Retinal pigment epithelial cell (primary cell): ENCODE measurements at regions not wholly inside any gene's neighbourhood (a gene's known extent, or its start where the extent isn't known, plus 50 kb on each side); places are given as distances from the start of the nearest gene placed in this dataset.

Experiments used
- DNase-seq: peaks from one replicate; pipeline ENCODE4 v3.0.0-alpha.2; 2010; ENCODE audit warnings: low read depth
- H3K4me3 ChIP-seq: 2 replicates; pipeline ENCODE4 v1.5.1; 2011; ENCODE audit warnings: mild to moderate bottlenecking, low read length, control low read depth, moderate library complexity
- CTCF ChIP-seq: conservative IDR thresholded peaks from 2 replicates; pipeline ENCODE4 v1.5.1; 2011; ENCODE audit warnings: low read depth, low read length, control low read depth, inconsistent platforms

- no peak overlapping the region for H3K4me3 ChIP-seq
- no peak for TF ChIP-seq CTCF
- no peak for DNase-seq
These were observed 79.4 kb downstream of the FAM241B start for GRCh38 chr10:69709366-69709941.

- no peak for DNase-seq
- no peak for TF ChIP-seq CTCF
- H3K4me3 ChIP-seq: no peak overlapping the region
These were observed 80.2 kb downstream of the FAM241B start for GRCh38 chr10:69710008-69710888.

- DNase-seq: no peak
- no peak overlapping the region for H3K4me3 ChIP-seq
- no peak for TF ChIP-seq CTCF
These were observed 82.3 kb downstream of the FAM241B start for GRCh38 chr10:69712342-69712741.

GRCh38 chr10:69714572-69714971 lies 84.5 kb downstream of the FAM241B start:
- no peak for DNase-seq
- no peak for TF ChIP-seq CTCF
- no peak overlapping the region for H3K4me3 ChIP-seq

- no peak for TF ChIP-seq CTCF
- H3K4me3 ChIP-seq: no peak overlapping the region
- DNase-seq: no peak
These were observed 85.3 kb downstream of the FAM241B start for GRCh38 chr10:69715156-69715898.

DNA sequence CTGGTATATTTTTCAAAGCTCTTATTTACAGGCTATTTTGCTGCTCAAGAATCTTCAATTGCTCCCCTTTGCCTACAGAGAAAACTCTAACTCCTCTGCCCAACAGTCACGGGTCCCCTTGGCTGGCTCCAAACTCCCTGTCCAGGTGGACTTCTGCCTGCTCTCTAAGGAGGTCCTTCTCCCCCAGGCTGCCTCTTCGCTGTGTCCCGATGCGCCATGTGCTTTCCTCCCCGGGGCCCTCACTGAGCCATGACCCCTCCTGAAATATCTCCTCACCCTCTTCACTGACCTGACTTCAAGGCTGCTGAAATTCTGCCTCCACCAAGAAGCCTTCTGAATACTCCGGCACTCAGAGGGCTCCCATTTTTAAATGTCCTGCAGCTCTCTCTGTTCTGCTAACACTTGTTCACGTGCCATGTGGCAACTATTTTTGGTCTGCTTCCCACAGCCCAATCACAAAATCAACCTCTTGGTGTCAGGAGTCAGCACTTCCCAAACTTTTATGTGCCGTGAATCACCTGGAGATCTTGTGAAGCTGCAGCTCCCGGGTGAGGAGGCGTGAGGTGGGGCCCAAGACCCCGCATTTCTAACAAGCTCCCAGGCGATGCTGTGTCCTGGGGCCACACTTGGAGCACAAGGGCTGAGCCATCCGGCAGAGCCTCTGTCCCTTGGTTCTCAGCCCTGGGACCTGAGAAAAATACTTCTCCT lies 85.7 kb upstream of the COL13A1 start:
- TF ChIP-seq CTCF: no peak

More for the DNA sequence above, 85.7 kb upstream of the COL13A1 start:
- no peak overlapping the region for H3K4me3 ChIP-seq
- DNase-seq: no peak
